ENCODE measurements at regions not wholly inside any gene's neighbourhood (a gene's known extent, or its start where the extent isn't known, plus 50 kb on each side); places are given as distances from the start of the nearest gene placed in this dataset.

- CTCF ChIA-PET (ENCODE audit: partially characterized antibody), result interaction anchor here (0.6 to 1.0 kb wide), 3 partner anchors 21 to 85 kb away, joined by 3 read pairs; no protein-coding TSS in a partner anchor
- no peak overlapping the region for H2BK120ac ChIP-seq (replicated peaks; ENCODE audit: low read depth, low read length)
- no peaks in the 10 kb centered on the region for H3K36me3 ChIP-seq (ENCODE audit: control insufficient read depth in 2 of 4, insufficient read depth in 4 of 4, low read length in 3 of 4)
- no peak overlapping the region for H2AK5ac ChIP-seq (ENCODE audit: low read depth, low read length)
- no peaks in the 10 kb centered on the region for H3K9me3 ChIP-seq (ENCODE audit: insufficient read depth in 2 of 2, low read depth in 1 of 2, low read length in 1 of 2)
- no peak overlapping the region for H4K5ac ChIP-seq (ENCODE audit: insufficient read length, low read depth, low read length)
- no peak overlapping the region for H2AFZ ChIP-seq (ENCODE audit: low read length)
- H3K9ac ChIP-seq (replicated peaks in 1 of 4; ENCODE audit: extremely low read depth in 1 of 4, low read depth in 3 of 4, low read length in 3 of 4), result no peak overlapping the region
- no peaks in the 10 kb centered on the region for H3K79me2 ChIP-seq (ENCODE audit: control insufficient read depth in 1 of 2, insufficient read depth in 2 of 2, low read length in 2 of 2)
- H2BK20ac ChIP-seq (ENCODE audit: low read length), result no peak overlapping the region
- H3K23ac ChIP-seq (ENCODE audit: insufficient read length), result no peak overlapping the region
- POLR2A ChIA-PET (ENCODE audit: partially characterized antibody), result no interaction called here
- WGBS, 2 experiments (ENCODE audit: extremely low coverage in 1 of 2, insufficient coverage in 1 of 2, insufficient read length in 1 of 2, insufficient replicate concordance in 2 of 2, low coverage in 1 of 2, low lambda C conversion rate in 2 of 2, missing lambda C conversion rate in 1 of 2), result 100% methylated on average over 1 of the region's 1 CpG; no CpG with 5 or more reads in 1 of the 2 experiments
- no peaks in the 10 kb centered on the region; a peak in 1 of 7 replicates for H3K27me3 ChIP-seq (replicated peaks in 1 of 4; ENCODE audit: control insufficient read depth in 3 of 4, extremely low read depth in 1 of 4, insufficient read depth in 3 of 4, low read length in 3 of 4)
- H3K14ac ChIP-seq (ENCODE audit: insufficient read length), result no peak overlapping the region
- no peaks in the 10 kb centered on the region for H3K79me1 ChIP-seq (ENCODE audit: low read depth, low read length)
- H2BK5ac ChIP-seq (ENCODE audit: low read depth, low read length), result no peak overlapping the region
- H3K23me2 ChIP-seq (ENCODE audit: low read depth, low read length), result no peaks in the 10 kb centered on the region
- peaks cover 0 to 2% of the 10 kb centered on the region in 2 experiments for H4K20me1 ChIP-seq (replicated peaks in 1 of 2; ENCODE audit: control insufficient read depth in 1 of 2, insufficient read depth in 2 of 2, low read length in 2 of 2)
- no peak overlapping the region for H4K91ac ChIP-seq (replicated peaks; ENCODE audit: insufficient read length, low read length)
- TF ChIP-seq JUND (IDR thresholded peaks at IDR 0.05; ENCODE audit: low read length) (no peak), POLR2A (IDR thresholded peaks at IDR 0.05; ENCODE audit: control extremely low read depth in 1 of 2, low read depth in 2 of 2, low read length in 2 of 2) (no peak), CHD1 (IDR thresholded peaks at IDR 0.05; ENCODE audit: low read depth, low read length) (no peak), CBX8 (IDR thresholded peaks at IDR 0.05; ENCODE audit: borderline replicate concordance, low read depth, low read length) (no peak), CHD2 (IDR thresholded peaks at IDR 0.05; ENCODE audit: low read length) (no peak)
- TF ChIP-seq, protein P1, sequence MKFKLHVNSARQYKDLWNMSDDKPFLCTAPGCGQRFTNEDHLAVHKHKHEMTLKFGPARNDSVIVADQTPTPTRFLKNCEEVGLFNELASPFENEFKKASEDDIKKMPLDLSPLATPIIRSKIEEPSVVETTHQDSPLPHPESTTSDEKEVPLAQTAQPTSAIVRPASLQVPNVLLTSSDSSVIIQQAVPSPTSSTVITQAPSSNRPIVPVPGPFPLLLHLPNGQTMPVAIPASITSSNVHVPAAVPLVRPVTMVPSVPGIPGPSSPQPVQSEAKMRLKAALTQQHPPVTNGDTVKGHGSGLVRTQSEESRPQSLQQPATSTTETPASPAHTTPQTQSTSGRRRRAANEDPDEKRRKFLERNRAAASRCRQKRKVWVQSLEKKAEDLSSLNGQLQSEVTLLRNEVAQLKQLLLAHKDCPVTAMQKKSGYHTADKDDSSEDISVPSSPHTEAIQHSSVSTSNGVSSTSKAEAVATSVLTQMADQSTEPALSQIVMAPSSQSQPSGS (IDR thresholded peaks at IDR 0.05; ENCODE audit: low read length), result no peak
- H4K8ac ChIP-seq (ENCODE audit: extremely low read depth, insufficient read depth, low read length), result no peak overlapping the region
- H3K4ac ChIP-seq (replicated peaks; ENCODE audit: insufficient read length, low read depth, low read length), result no peak overlapping the region
- no peak overlapping the region for H3K27ac ChIP-seq (ENCODE audit: low read depth, low read length)
- FAIRE-seq, result no peak
- H3K4me1 ChIP-seq (replicated peaks in 1 of 4; ENCODE audit: control insufficient read depth in 3 of 4, insufficient read depth in 4 of 4, low read length in 3 of 4), result no peaks in the 10 kb centered on the region
- no peak for DNase-seq (ENCODE audit: low read depth in 1 of 2, low spot score in 2 of 2)
- H3K56ac ChIP-seq (replicated peaks; ENCODE audit: insufficient read length, low read depth, low read length), result no peak overlapping the region
- no peak overlapping the region for H3K4me2 ChIP-seq (ENCODE audit: insufficient read depth in 1 of 2, low read depth in 2 of 2, low read length in 2 of 2)
- H2BK15ac ChIP-seq (ENCODE audit: low read length), result no peak overlapping the region
- H3K18ac ChIP-seq (ENCODE audit: extremely low read depth, low read length), result no peak overlapping the region
- H3K4me3 ChIP-seq (ENCODE audit: extremely low read depth in 1 of 4, insufficient read depth in 2 of 4, low read depth in 3 of 4, low read length in 4 of 4), result no peak overlapping the region
- H2BK12ac ChIP-seq (ENCODE audit: low read depth, low read length), result no peak overlapping the region
Measured at GRCh38 chr10:94101894-94102293, 108.2 kb downstream of the PLCE1 start.

Data from H1 (cell line).